ENCODE measurements at regions not wholly inside any gene's neighbourhood (a gene's known extent, or its start where the extent isn't known, plus 50 kb on each side); places are given as distances from the start of the nearest gene placed in this dataset.

GRCh38 chr14:44829021-44829420, 132.7 kb downstream of the KLHL28 start:
- TF ChIP-seq MED1 (CRISPR knock-in tag; IDR thresholded peaks at IDR 0.05; ENCODE audit: borderline replicate concordance) (no peak), ZBTB43 (CRISPR knock-in tag; IDR thresholded peaks at IDR 0.05) (no peak), RCOR1 (IDR thresholded peaks at IDR 0.05; ENCODE audit: borderline replicate concordance in 1 of 2, low read depth in 2 of 2, low read length in 2 of 2) (no peak), CTCF (IDR thresholded peaks at IDR 0.05 in 2 of 3, conservative IDR thresholded peaks at IDR 0.05 in 1 of 3; ENCODE audit: insufficient read depth in 2 of 3, low read depth in 1 of 3, low read length in 3 of 3) (no peak)
- TF ChIP-seq, protein P1, sequence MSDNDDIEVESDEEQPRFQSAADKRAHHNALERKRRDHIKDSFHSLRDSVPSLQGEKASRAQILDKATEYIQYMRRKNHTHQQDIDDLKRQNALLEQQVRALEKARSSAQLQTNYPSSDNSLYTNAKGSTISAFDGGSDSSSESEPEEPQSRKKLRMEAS (CRISPR knock-in tag; IDR thresholded peaks at IDR 0.05), result no peak

All from K562 (cell line).